ENCODE measurements at regions not wholly inside any gene's neighbourhood (a gene's known extent, or its start where the extent isn't known, plus 50 kb on each side); places are given as distances from the start of the nearest gene placed in this dataset.
"Not testable (repeated sequence)": the region's sequence is repeated elsewhere in the genome, so short reads cannot be mapped to it uniquely, and the experiment has no call there.

DNA sequence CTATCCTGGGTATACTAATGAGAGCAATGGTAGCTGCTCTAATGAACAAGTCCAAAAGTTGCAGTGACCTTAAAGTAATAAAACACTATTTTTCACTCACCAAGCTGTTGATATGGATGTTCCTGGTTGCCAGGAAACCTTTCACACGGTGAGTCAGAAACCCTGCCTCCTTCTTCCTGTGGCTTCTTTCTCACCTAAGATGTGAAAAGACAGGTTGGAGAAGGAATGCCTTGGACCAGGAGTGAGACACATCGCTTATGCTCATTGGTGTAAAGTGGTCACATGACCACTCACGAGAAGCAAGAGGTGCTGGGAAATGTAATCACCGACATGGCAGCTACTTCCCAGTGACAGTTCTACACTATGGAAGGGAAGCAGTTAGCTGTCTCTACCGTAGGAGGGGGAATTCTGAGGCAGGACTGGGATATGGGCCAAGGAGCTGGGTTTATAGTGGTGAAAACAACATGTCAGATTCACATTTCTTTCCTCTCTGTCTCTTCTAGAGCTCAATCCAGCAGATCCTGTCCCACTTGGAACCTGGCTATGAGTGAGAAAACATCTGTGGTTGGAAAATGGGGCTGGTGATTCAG is 320.4 kb upstream of the KLF4 start:
- DNase-seq, result no peak

GRCh38 chr9:107807183-107807582 is 317.6 kb upstream of the KLF4 start:
- no peak for DNase-seq

GRCh38 chr9:107805201-107805600 is 315.6 kb upstream of the KLF4 start:
- no peak for DNase-seq

GRCh38 chr9:107794259-107794658 is 304.7 kb upstream of the KLF4 start:
- no peak for DNase-seq

- no peak for DNase-seq
These were observed 304.0 kb upstream of the KLF4 start for GRCh38 chr9:107793541-107793940.

GRCh38 chr9:107792596-107792995 is 303.0 kb upstream of the KLF4 start:
- no peak for DNase-seq

- DNase-seq, result no peak
These were observed 302.4 kb upstream of the KLF4 start for GRCh38 chr9:107792006-107792405.

DNA sequence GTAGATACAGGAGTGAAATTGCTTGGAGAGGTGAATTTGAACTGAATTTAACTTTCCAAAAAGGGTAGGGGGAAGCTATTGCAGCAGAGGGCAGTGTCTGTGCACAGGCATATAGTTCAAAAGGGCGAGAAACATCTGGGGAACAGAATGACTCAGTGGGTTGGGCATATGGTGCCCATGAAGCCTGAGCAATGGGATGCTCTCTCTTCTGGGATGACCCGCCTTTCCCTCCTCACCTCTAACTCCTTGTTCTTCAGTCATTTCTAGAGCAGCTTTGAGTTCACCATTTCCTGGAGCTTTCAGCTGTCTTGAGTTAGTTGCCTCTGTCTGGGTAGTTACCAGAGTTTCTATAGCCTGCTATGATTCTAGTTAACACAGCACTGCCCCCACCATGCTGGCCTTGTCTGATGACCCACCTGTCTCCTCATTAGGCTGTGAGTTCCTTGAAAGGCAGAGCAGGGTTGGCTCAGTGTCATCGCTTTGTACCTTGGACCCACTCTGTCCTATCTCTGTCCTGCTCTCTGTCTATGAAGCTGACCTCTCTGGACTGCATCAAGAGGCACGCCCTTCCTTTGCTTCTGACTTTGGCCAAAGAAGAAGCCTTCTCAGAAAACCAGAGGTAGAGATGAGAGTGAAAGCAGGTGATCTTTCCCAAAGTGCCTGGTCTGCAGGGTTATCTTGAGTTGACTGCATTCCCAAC is 299.6 kb upstream of the KLF4 start:
- DNase-seq, result no peak

- no peak for DNase-seq
These were observed 297.0 kb upstream of the KLF4 start for GRCh38 chr9:107786561-107786960.

GRCh38 chr9:107784235-107784958 is 294.8 kb upstream of the KLF4 start:
- DNase-seq, result no peak

DNA sequence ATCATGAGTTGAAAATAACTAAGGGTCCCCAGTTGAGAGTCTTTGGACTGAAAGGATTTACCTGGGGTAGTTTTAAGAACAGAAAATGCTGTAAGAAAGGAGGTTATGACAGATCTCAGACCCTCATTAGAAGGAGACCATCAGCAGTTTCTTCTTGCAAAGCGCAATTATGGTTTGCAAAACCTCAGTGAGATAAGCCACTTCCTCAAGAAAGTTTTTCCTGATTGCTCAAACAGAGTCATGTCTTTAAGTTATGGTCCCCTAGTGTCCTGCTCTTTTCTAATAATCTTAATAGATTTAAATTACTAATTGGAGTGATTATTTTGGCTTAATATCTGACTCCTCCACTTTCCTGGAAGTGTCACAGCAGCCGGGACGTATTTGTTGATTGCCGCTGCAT is 293.2 kb upstream of the KLF4 start:
- no peak for DNase-seq

GRCh38 chr9:107782381-107782780 is 292.8 kb upstream of the KLF4 start:
- no peak for DNase-seq

DNA sequence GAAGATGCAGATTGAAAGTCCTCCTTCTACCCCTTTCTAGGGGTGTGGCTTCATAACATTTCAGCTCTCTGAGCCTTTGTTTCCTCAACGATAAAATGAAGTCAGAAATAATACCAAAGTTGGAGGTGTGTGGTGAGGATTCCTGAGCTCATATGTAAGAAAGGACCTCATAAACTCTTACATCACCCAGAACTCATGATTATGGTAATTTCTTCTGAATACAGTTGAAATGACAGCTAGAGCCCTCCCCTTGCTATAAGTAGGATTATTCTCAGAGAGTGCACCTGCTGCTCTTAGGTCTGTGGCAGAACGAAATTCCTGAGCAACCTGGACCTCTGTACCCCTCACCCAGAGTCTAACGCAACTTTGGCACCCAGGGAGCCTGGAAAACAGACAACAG is 291.4 kb upstream of the KLF4 start:
- DNase-seq, result no peak

- no peak for DNase-seq
These were observed 290.2 kb upstream of the KLF4 start for GRCh38 chr9:107779731-107780130.

GRCh38 chr9:107778661-107779060 is 289.1 kb upstream of the KLF4 start:
- no peak for DNase-seq

GRCh38 chr9:107774099-107774498 is 284.5 kb upstream of the KLF4 start:
- not testable (repeated sequence) for DNase-seq

DNA sequence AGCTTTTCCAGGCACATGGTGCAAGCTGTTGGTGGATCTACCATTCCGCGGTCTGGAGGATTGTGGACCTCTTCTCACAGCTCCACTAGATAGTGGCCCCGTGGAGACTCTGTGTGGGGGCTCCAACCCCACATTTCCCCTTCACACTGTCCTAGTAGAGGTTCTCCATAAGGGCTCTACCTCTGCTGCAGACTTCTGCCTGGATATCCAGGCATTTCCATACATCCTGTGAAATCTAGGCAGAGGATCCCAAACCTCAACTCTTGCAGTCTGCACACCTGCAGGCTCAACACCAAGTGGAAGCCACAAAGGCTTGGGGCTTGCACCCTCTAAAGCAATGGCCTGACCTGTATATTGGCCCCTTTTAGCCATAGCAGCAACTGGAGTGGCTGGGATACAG is 283.4 kb upstream of the KLF4 start:
- no peak for DNase-seq

DNA sequence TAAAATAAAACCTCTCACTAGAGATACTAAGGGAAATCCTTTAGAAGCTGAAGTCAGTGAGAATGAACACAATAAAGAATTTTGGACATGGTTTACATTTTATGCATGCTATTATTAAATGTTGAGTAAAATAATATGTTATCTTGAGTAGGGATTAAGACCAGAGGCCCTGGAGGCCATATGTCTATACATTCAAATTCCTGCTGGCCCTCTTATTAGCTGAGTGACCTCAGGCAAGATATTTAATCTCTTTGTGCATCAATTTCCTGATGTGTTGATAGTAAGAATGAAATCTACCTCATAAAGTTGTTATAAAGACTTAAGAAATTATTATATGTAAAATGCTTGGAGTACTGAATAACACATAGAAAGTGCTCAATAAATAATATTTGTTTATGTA is 281.1 kb upstream of the KLF4 start:
- no peak for DNase-seq

DNA sequence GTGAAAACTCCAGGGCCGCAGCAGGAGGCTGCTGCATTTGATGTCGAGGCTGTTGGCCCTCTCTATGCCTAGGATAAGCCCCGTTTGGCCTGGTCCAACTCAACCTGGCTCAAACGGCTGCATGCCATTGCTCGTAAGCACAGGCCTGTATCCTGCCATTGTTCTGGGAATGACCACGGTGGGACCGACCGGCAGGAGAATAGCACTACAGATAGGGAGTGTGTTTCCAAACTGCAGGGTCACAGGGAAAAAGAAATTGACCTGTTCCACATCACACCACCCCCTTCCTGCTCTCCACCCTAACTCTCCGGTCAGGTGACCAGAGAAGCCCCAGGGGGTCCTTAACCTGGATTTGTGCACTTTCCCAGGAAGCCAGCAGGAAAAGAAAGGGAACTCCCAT is 278.7 kb upstream of the KLF4 start:
- no peak for DNase-seq

- DNase-seq, result no peak
These were observed 278.1 kb upstream of the KLF4 start for GRCh38 chr9:107767711-107768110.

GRCh38 chr9:107763469-107763868 is 273.9 kb upstream of the KLF4 start:
- DNase-seq, result not testable (repeated sequence)

- DNase-seq, result no peak
These were observed 271.7 kb upstream of the KLF4 start for GRCh38 chr9:107761307-107761706.

GRCh38 chr9:107760469-107761242 is 271.1 kb upstream of the KLF4 start:
- DNase-seq, result no peak

DNA sequence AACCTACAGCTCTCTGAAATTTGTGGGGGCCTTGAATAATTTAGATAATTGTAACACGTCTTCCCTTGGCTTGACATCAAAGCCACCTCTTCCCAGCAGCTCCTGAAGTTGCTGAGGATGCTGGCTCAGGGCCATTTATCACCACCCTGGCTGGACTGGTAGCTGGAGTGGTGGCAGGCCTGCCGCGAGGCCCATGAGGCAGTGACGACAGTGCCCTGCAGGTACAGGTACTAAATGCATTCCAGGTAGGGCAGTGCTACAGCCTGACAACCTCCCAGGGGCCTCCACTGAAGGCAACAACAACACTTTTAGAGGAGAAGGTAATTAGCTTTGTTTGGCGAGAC is 270.2 kb upstream of the KLF4 start:
- DNase-seq, result no peak

Measured in activated CD4-positive, CD25-positive, alpha-beta regulatory T cell (primary cell).